NB4 (cell line): ENCODE measurements at regions not wholly inside any gene's neighbourhood (a gene's known extent, or its start where the extent isn't known, plus 50 kb on each side); places are given as distances from the start of the nearest gene placed in this dataset.

Source experiments
- DNase-seq: peaks from one replicate; pipeline ENCODE4 v3.0.0; 2010; ENCODE audit warnings: low read depth
- H3K4me3 ChIP-seq: one replicate; pipeline ENCODE4 v1.5.1; 2011; ENCODE audit warnings: mild to moderate bottlenecking, low read depth, low read length, moderate library complexity
- CTCF ChIP-seq: IDR thresholded peaks from one replicate; pipeline ENCODE4 v1.5.1; 2012; ENCODE audit warnings: low read depth, low read length
- MAX ChIP-seq: IDR thresholded peaks from 2 replicates; pipeline ENCODE4 v1.6.1; 2011; ENCODE audit warnings: low read depth, low read length
- MYC ChIP-seq: IDR thresholded peaks from 2 replicates; pipeline ENCODE4 v1.6.1; 2011; ENCODE audit warnings: low read depth, low read length
- POLR2A ChIP-seq: IDR thresholded peaks from 2 replicates; pipeline ENCODE4 v1.6.1; 2011; ENCODE audit warnings: mild to moderate bottlenecking; ENCODE audit not compliant: insufficient read length; ENCODE audit errors: extremely low read depth

- no peak for TF ChIP-seq MYC
- DNase-seq = no peak
- no peak overlapping the region for H3K4me3 ChIP-seq
Observed at GRCh38 chr2:225120186-225120585, 77.9 kb upstream of the DOCK10 start.

GRCh38 chr2:225117051-225117716 lies 74.9 kb upstream of the DOCK10 start:
- TF ChIP-seq MAX = no peak
- no peak for TF ChIP-seq MYC
- no peak for TF ChIP-seq CTCF
- TF ChIP-seq POLR2A = no peak
- DNase-seq = no peak
- H3K4me3 ChIP-seq = no peak overlapping the region

GRCh38 chr2:225114786-225115323 lies 72.6 kb upstream of the DOCK10 start:
- no peak overlapping the region for H3K4me3 ChIP-seq
- DNase-seq = no peak
- no peak for TF ChIP-seq MYC
- TF ChIP-seq MAX = no peak

- TF ChIP-seq CTCF = no peak
- TF ChIP-seq MYC = no peak
- TF ChIP-seq POLR2A = no peak
- TF ChIP-seq MAX = no peak
- H3K4me3 ChIP-seq = no peak overlapping the region
- DNase-seq = no peak
Observed at GRCh38 chr2:225113371-225114015, 71.2 kb upstream of the DOCK10 start.

- TF ChIP-seq MYC (no peak), POLR2A (no peak), MAX (no peak), CTCF (no peak)
- peak; percentile 6 for DNase-seq
- H3K4me3 ChIP-seq = no peak overlapping the region
Observed at GRCh38 chr2:225112362-225113126, 70.3 kb upstream of the DOCK10 start.

GRCh38 chr2:225108805-225109204 lies 66.5 kb upstream of the DOCK10 start:
- no peak for DNase-seq
- H3K4me3 ChIP-seq = no peak overlapping the region
- no peak for TF ChIP-seq MAX
- TF ChIP-seq POLR2A = no peak

GRCh38 chr2:225104971-225105370 lies 62.7 kb upstream of the DOCK10 start:
- no peak for DNase-seq
- TF ChIP-seq MAX = no peak
- no peak for TF ChIP-seq CTCF
- TF ChIP-seq MYC = no peak
- H3K4me3 ChIP-seq = no peak overlapping the region
